Activated naive CD4-positive, alpha-beta T cell treated with anti-CD3 and anti-CD28 coated beads, Interleukin-2, amount 50 U/mL, for 24 hours (primary cell): ENCODE measurements at regions not wholly inside any gene's neighbourhood (a gene's known extent, or its start where the extent isn't known, plus 50 kb on each side); places are given as distances from the start of the nearest gene placed in this dataset.
"Not testable (repeated sequence)": the region's sequence is repeated elsewhere in the genome, so short reads cannot be mapped to it uniquely, and the experiment has no call there.

ENCODE experiments used
- H3K27ac Mint-ChIP-seq: one replicate; pipeline ENCODE4 v1.8.0; 2021; ENCODE audit warnings: mild to moderate bottlenecking, mixed read lengths
- H3K27me3 Mint-ChIP-seq: one replicate; pipeline ENCODE4 v1.8.0; 2021; ENCODE audit warnings: mixed read lengths
- H3K36me3 Mint-ChIP-seq: one replicate; pipeline ENCODE4 v1.8.0; 2021; ENCODE audit warnings: mixed read lengths
- H3K4me1 Mint-ChIP-seq: one replicate; pipeline ENCODE4 v1.8.0; 2021; ENCODE audit warnings: mixed read lengths
- H3K4me3 Mint-ChIP-seq: one replicate; pipeline ENCODE4 v1.8.0; 2021; ENCODE audit warnings: mild to moderate bottlenecking, mixed read lengths
- H3K9me3 Mint-ChIP-seq: one replicate; pipeline ENCODE4 v1.8.0; 2021; ENCODE audit warnings: mixed read lengths

DNA sequence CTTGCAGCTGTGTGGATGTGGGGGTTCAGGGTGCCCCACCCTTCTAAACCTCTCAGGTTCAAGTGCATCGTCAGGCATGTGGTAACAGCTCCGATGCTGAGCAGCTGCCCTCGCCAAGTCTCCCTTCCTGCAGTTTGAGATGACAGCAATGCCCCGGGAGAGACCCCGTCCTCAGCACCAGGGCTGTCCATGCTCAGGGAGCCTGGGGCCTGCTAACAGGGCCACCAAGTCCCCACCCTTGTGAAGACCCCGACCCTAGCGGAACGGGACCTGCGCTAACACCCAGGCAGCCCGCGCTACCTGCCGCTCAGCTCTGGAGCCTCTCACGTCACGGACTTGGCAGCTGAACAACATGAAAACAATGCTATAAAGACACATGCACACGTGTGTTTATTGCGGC is 159.2 kb upstream of the C1orf174 start:
- H3K36me3 Mint-ChIP-seq: no peaks in the 10 kb centered on the region
- H3K4me1 Mint-ChIP-seq: no peaks in the 10 kb centered on the region
- H3K4me3 Mint-ChIP-seq: no peak overlapping the region
- no peaks in the 10 kb centered on the region for H3K27me3 Mint-ChIP-seq
- H3K27ac Mint-ChIP-seq: no peak overlapping the region
- no peaks in the 10 kb centered on the region for H3K9me3 Mint-ChIP-seq

DNA sequence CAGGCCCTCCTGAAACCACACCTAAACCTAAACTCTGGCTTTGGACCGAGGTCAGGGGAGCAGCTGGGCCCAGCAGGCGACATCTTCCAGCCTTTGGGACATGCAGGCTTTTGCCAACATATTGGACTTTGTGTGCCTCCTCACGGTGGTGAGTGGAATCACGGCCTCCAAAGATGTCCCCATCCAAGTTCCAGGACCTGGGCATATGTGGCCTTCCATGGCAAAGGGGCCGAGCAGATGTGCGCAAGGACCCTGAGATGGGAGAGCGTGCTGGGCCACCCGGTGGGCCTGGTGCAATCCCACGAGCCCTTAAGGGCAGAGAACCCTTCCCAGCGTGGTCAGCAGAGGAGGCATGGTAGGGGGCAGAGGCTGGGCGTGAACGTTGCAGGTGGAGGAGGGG is 160.8 kb upstream of the C1orf174 start:
- Mint-ChIP-seq H3K9me3 (no peaks in the 10 kb centered on the region), H3K27me3 (no peaks in the 10 kb centered on the region), H3K4me1 (no peaks in the 10 kb centered on the region), H3K27ac (no peak overlapping the region), H3K36me3 (no peaks in the 10 kb centered on the region), H3K4me3 (no peak overlapping the region)

DNA sequence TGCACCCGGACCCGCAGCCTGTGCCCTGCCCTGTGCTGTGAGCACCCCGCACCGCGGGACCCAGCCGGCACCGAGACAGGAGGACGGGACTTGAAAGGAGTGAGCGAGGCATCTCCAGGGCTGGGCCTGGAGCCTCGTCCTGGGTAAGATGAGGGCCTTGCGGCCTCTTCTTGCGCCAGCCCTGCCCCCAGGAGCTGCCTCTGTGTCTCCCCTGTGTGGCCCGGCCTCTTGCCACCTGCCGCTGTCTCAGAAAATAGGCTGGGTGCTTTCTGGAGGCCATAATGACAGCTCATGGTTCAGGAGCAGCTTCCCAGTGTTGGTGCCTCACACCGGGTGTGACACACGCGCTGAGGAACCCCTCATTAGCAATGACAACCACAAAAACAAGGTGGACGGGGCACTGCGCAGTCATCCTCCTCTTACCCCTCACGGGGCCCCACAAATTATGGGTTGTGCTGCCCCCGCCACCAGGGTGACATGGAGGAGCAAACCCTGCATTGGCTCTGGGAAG is 161.5 kb upstream of the C1orf174 start:
- no peaks in the 10 kb centered on the region for H3K4me1 Mint-ChIP-seq
- no peaks in the 10 kb centered on the region for H3K36me3 Mint-ChIP-seq
- no peak overlapping the region for H3K27ac Mint-ChIP-seq
- H3K27me3 Mint-ChIP-seq: no peaks in the 10 kb centered on the region
- H3K9me3 Mint-ChIP-seq: no peaks in the 10 kb centered on the region
- no peak overlapping the region for H3K4me3 Mint-ChIP-seq

DNA sequence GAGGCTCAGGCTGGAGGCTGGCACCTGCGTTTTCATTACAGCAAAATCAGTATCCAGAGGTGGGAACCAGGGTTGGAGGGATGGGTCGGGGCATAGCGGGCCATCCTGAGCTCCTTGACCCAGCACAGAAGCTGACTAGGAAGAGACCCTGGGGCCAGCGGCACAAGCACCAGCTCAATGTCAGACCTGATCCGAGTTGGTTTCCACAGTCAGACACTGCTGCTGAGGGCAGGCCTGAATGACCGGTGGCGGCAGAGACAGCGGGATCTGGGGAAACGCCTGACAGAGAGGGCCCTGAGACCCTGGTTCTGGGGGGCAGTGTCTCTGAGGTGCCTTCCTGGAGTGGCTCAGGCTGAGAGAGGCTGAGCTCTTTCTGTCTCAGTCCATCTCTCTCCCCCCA is 162.0 kb upstream of the C1orf174 start:
- Mint-ChIP-seq H3K27ac (no peak overlapping the region), H3K27me3 (no peaks in the 10 kb centered on the region), H3K4me1 (no peaks in the 10 kb centered on the region), H3K36me3 (no peaks in the 10 kb centered on the region), H3K4me3 (no peak overlapping the region), H3K9me3 (no peaks in the 10 kb centered on the region)

DNA sequence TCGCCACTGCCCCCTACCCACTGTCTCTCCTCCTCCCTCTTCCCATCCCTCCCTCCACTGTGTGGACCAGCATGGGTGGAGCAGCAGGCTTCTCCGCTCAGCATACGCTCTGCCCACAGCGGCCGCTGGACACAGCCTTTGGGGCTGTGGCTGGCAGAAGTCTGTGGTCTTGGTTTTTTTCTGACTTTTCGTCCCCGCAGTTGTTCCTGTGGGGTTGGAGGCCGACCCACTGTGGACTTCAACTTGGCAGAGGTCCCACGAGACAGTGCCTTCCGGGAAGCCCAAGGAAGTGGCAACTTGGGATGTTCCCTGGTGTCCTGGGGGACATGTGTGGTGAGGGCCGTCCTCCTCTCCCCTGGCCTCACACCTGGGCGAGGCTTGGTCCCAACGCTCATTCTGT is 162.5 kb upstream of the C1orf174 start:
- H3K9me3 Mint-ChIP-seq: no peaks in the 10 kb centered on the region
- H3K4me3 Mint-ChIP-seq: no peak overlapping the region
- H3K27me3 Mint-ChIP-seq: no peaks in the 10 kb centered on the region
- H3K4me1 Mint-ChIP-seq: no peaks in the 10 kb centered on the region
- no peak overlapping the region for H3K27ac Mint-ChIP-seq
- no peaks in the 10 kb centered on the region for H3K36me3 Mint-ChIP-seq

DNA sequence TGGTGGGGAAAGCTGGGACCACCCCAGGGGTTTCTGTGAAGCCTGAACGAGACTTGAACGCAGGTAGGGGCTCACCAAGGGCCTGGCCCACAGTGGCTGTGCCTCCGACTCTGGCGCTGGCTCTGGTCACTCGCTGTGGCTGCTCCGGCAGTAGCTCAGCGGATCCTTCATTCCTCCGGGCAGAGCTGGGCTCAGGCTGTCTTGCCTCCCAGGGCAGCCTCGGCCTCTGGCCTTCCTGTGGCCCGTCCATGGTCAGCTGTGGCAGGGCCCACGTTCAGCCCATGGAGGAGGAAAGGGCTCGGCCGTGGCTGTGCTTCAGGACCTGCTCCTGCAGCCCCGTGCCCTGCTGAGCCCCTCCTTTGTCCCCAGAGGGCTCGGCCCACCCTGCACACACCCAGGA is 162.9 kb upstream of the C1orf174 start:
- no peak overlapping the region for H3K27ac Mint-ChIP-seq
- H3K9me3 Mint-ChIP-seq: no peaks in the 10 kb centered on the region
- no peak overlapping the region for H3K4me3 Mint-ChIP-seq
- no peaks in the 10 kb centered on the region for H3K27me3 Mint-ChIP-seq
- no peaks in the 10 kb centered on the region for H3K4me1 Mint-ChIP-seq
- no peaks in the 10 kb centered on the region for H3K36me3 Mint-ChIP-seq

DNA sequence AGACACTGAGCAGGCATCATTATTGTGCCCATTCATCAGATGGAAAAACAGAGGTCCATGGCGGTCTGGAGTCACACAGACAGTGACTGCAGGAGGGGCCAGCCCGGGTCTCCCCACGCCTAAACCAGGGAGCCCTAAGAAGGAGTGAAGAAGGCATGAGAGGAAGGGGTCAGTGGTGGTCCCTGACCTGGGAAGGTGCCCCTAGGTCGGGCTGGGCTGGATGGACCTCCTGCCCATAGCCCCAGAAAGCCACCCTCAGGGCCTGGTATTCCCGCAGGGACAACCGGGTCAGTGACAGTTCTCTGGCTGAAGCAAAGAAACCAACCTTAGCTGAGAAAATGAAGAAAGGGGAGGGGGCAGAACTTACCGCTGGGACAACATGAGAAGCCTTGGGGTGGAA is 163.4 kb upstream of the C1orf174 start:
- H3K27me3 Mint-ChIP-seq: no peaks in the 10 kb centered on the region
- no peak overlapping the region for H3K4me3 Mint-ChIP-seq
- H3K4me1 Mint-ChIP-seq: no peaks in the 10 kb centered on the region
- H3K36me3 Mint-ChIP-seq: no peaks in the 10 kb centered on the region
- no peak overlapping the region for H3K27ac Mint-ChIP-seq
- H3K9me3 Mint-ChIP-seq: no peaks in the 10 kb centered on the region

DNA sequence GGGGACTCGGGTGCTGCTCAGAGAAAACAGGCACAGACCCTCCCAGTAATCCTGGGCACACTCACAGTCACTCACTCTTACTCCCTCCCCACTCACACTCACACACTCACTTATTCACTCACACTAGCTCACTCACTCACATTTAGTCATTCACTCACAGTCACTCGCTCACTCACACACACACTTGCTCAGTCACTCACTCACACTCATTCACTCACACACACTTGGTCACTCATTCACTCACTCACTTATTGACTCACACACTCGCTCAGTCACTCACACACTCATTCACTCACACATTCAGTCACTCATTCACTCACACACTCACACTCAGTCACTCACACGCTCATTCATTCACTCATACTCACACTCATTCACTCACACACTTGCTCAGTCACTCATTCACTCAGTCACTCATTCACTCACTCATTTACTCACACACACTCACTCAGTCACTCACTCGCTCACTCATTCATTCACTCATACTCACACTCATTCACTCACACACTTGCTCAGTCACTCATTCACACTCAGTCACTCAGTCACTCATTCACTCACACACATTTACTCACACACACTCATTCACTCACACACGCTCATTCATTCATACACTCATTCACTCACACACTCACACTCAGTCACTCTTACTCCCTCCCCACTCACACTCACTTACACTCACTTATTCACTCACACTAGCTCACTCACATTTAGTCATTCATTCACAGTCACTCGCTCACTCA is 164.2 kb upstream of the C1orf174 start:
- Mint-ChIP-seq H3K4me1 (no peaks in the 10 kb centered on the region), H3K9me3 (no peaks in the 10 kb centered on the region), H3K36me3 (no peaks in the 10 kb centered on the region), H3K27ac (no peak overlapping the region), H3K4me3 (no peak overlapping the region), H3K27me3 (no peaks in the 10 kb centered on the region)

DNA sequence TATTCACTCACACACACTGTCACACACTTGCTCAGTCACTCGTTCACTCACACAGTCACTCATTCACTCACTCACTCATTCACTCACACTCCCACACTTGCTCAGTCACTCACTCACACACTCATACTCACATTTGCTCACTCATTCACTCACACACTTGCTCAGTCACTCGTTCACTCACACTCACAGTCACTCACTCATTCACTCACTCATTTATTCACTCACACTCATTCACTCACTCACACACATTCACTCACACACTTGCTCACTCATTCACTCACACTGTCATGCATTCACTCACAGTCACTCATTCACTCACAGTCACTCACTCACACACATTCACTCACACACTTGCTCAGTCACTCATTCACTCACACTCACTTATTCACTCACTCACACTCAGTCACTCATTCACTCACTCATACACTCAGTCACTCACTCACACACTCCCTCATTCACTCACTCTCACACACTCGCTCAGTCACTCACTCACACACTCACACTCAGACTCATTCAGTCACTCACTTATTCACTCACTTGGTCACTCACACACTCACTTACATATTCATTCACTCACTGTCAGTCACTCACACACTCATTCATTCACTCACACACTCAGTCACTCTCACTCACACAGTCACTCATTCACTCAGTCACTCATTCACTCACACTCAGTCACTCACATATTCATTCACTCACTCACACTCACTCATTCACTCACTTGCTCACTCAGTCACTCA is 167.0 kb upstream of the C1orf174 start:
- Mint-ChIP-seq H3K9me3 (no peaks in the 10 kb centered on the region), H3K4me3 (no peak overlapping the region), H3K27me3 (peaks cover 8% of the 10 kb centered on the region), H3K36me3 (no peaks in the 10 kb centered on the region), H3K27ac (no peak overlapping the region), H3K4me1 (no peaks in the 10 kb centered on the region)

DNA sequence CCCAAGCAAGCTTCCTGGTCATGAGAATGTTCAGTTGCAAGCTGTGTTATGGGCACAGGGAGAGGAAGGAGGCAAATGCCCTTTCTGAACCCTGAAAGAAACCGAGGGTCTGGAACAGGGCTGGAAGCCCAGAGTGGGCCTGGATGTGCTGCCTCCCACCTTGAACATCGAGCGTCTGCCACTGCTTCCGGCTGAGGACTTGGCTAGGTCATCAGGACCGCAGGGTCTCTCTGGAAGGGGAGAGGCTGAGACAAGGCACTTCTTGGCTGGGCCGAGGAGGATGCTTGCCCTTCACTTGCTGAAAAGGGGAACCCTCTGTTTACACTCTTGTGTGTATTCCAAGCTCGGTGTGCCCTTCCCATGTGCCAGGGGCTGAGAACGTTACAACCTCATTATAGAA is 168.0 kb upstream of the C1orf174 start:
- H3K36me3 Mint-ChIP-seq: no peaks in the 10 kb centered on the region
- H3K4me3 Mint-ChIP-seq: no peak overlapping the region
- H3K4me1 Mint-ChIP-seq: no peaks in the 10 kb centered on the region
- peaks cover 9% of the 10 kb centered on the region for H3K27me3 Mint-ChIP-seq
- no peak overlapping the region for H3K27ac Mint-ChIP-seq
- no peaks in the 10 kb centered on the region for H3K9me3 Mint-ChIP-seq

DNA sequence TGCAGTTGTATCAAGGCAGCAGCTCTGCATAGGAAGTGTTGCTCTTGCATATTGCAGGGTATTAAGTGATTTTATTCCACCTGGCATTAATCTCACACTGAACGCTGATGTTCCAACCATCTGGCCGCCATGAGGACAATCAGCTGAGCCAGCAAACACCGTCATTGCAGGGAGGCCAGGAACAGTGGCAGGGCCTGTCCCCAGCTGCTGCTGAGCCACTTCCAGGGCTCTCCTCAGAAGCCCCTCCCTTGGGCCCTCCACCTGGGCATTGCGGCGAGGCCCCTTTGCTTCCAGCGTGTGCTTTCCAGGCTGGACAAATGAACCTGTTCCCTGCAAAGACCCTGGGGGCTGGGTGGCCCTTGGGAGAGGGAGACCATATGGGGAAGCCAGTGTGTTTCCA is 171.6 kb upstream of the C1orf174 start:
- H3K27me3 Mint-ChIP-seq: peaks cover 9% of the 10 kb centered on the region
- H3K4me3 Mint-ChIP-seq: no peak overlapping the region
- H3K4me1 Mint-ChIP-seq: no peaks in the 10 kb centered on the region
- no peaks in the 10 kb centered on the region for H3K9me3 Mint-ChIP-seq
- no peaks in the 10 kb centered on the region for H3K36me3 Mint-ChIP-seq
- no peak overlapping the region for H3K27ac Mint-ChIP-seq

DNA sequence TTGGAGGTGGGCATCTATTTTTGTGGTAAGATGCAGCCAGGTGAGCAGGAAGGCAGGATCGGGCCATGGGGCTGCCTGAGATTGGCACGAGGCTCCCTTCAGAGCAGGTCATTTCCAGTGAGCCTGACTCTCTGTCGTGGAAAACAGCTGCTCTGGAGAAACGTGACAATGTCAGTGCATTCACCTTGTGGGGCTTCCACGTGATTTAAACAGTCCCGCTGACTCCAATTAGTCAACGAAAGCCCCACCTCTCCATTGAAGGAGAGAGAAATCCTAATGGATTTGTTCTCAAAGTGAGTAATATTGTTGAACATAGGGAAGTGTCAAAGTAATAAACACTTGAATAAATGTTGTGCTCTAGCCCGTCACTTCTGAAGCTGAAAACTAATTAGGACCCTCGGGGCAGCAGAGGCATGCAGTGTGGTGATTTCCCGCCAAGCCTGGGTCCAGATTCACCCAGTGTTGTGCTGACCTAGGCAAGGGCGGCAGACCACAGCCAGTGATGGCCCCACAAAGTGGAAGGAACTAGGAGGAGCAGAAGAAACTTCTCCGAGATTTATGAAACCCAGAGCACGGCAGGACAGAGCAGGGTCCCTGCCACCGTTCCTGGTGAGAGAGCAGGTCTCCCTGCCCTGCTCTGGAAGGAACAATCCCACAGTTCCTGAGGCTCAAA is 172.5 kb upstream of the C1orf174 start:
- Mint-ChIP-seq H3K9me3 (no peaks in the 10 kb centered on the region), H3K27me3 (peaks cover 9% of the 10 kb centered on the region), H3K36me3 (no peaks in the 10 kb centered on the region), H3K27ac (no peak overlapping the region), H3K4me3 (no peak overlapping the region), H3K4me1 (no peaks in the 10 kb centered on the region)

DNA sequence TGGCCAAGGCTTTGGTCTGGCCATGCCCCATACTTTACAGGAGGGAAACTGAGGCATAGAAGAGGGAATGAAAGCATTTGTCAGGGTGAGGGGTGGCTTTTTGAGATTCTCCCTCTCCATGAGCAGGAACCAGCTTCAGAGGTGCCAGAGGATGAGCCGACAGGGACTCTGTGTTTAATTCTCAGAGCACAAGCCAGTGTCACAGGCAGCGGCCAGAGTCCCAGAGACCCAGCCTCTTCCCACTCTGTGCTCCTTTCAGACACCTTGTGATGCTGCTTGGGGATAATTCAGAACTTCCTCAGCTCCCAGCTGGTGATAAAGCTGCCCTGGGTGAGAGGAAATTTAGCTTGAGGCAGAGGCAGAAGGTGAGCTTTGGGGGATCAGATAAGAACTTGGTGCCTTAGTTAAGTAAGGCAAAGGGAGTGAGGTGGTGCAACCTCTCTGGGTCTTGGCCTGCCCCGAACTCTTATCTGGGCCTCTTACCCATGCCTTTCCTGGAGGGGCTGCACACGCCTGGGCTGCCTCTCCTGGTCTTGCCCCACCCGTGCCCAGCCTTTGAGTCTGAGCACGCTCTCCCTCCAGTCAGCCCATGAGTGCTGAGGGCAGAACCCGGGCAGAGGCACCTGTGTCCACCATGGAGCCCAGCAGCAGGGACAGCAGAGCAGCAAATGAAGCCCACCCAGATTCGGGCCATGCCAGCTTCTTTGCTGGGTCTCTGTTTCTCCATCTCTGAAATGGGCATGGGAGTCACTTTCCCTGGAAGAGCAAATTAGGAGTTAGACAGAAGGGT is 175.6 kb upstream of the C1orf174 start:
- Mint-ChIP-seq H3K4me3 (no peak overlapping the region), H3K27me3 (peaks cover 9% of the 10 kb centered on the region), H3K27ac (no peak overlapping the region), H3K36me3 (no peaks in the 10 kb centered on the region), H3K9me3 (no peaks in the 10 kb centered on the region), H3K4me1 (no peaks in the 10 kb centered on the region)

DNA sequence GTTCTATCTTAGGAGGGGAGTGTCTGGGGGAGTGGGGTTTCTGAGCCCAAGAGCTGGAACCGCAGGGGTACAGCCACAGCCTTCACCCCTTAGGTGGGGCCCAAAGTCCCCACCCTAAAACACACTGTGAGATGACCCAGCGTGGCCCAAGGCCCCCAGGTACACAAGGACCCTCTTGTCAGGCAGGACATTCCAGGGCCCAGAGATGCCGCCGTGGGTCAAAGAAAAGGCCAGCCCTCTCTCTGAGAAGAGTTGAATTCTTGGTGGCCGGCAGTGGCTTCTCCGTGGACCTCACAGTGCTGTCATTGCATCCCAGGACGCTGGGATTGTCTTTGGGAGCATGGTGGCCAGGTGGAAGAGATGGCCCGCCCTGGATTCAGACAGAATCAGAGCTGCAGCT is 176.3 kb upstream of the C1orf174 start:
- Mint-ChIP-seq H3K4me3 (no peak overlapping the region), H3K27me3 (peaks cover 4% of the 10 kb centered on the region), H3K36me3 (no peaks in the 10 kb centered on the region), H3K27ac (no peak overlapping the region), H3K9me3 (no peaks in the 10 kb centered on the region), H3K4me1 (no peaks in the 10 kb centered on the region)

DNA sequence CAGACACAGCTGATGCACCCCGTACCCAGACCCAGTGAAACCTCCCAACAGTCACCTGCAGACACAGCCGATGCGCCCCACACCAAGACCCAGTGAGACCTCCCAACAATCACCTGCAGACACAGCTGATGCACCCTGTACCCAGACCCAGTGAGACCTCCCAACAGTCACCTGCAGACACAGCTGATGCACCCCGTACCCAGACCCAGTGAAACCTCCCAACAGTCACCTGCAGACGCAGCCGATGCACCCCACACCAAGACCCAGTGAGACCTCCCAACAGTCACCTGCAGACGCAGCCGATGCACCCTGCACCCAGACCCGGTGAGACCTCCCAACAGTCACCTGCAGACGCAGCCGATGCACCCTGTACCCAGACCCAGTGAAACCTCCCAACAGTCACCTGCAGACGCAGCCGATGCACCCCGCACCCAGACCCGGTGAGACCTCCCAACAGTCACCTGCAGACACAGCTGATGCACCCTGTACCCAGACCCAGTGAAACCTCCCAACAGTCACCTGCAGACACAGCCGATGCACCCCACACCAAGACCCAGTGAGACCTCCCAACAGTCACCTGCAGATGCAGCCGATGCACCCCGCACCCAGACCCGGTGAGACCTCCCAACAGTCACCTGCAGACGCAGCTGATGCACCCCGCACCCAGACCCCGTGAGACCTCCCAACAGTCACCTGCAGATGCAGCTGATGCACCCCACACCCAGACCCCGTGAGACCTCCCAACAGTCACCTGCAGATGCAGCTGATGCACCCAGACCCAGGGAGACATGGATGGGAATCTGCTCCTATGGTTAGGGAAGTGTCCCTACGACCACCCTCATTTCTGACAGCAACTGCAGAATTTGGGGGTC is 178.3 kb upstream of the C1orf174 start:
- not testable (repeated sequence) for H3K4me1 Mint-ChIP-seq, H3K9me3 Mint-ChIP-seq, H3K36me3 Mint-ChIP-seq, H3K27me3 Mint-ChIP-seq, H3K27ac Mint-ChIP-seq, H3K4me3 Mint-ChIP-seq
